ENCODE measurements at regions not wholly inside any gene's neighbourhood (a gene's known extent, or its start where the extent isn't known, plus 50 kb on each side); places are given as distances from the start of the nearest gene placed in this dataset.

DNA sequence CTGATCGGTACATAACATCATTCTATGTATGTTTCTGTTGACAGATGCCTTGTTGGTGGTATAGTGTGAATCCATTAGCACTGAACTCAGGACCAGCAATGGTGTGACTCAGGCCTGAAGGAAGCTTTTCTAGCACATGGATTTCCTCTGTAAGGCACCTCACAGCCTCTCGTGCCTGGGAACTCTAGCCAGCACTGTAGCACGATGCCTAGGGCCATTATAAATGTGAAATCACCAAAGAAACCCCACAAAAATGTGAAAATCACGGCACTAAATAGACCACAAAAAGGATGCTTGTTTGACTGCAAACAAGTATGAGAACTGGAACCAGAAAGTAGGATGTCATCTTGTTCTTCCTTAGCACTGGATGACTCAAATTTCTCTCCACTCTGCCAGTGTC lies 63.7 kb upstream of the NKX2-2 start:
- DNase-seq (ENCODE audit: low read depth in 1 of 2, low spot score in 1 of 2) = no peak

DNA sequence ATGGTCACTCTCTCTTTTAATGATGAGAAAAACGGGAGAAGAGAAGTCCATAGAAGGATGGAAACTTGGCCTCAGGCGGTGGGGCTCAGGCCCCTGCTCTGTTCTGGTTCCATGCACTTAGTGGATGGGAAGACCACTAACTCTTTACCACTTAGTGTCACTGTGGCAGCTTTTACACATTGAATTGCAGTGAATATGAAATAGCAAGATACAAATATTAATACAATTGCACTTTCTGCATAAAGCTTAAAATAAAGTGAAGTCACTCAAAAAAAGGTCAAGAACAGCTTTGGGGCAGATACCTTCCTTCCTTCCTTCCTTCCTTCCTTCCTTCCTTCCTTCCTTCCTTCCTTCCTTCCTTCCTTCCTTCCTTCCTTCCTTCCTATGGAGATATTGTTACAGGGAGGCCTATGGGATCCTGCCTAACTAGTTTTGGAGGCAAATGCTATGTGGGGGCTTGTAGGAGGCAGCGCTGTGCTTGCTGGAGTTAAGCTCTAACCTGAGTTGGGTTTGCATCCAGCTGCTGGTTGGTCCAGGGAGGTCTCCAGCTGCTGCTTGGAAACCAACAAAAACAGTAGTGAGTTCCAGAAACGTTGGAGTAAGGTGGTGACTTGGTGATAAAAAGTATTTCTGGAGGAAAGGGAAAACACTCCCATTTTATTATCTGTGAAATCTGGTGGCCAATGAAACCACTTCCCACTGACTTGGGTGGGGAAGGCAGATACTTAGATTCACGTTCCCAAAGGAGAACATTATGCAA lies 62.3 kb upstream of the NKX2-2 start:
- DNase-seq (ENCODE audit: low read depth in 1 of 2, low spot score in 1 of 2) = no peak

GRCh38 chr20:21575167-21575566 lies 61.3 kb upstream of the NKX2-2 start:
- no peak for DNase-seq (ENCODE audit: low read depth in 1 of 2, low spot score in 1 of 2)

DNA sequence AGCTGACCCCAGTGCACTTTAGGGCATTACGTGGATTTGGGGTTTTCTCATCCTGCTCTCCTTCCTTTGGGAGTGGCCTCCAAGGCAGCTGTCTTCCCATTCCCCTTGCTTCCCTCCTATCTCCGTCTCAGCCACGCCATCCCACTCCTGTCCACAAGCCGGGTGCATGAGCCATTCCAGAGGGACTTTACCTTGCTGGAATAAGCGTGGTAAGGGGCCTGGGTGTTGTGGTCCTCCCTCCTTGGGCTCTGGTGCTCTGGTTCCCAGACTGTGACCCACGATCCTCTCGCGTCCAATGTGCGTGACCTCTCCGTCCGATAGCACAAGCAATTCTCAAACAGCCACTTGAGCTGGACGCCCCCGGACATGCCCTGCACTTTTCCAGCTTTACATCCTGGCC lies 60.6 kb upstream of the NKX2-2 start:
- no peak for DNase-seq (ENCODE audit: low read depth in 1 of 2, low spot score in 1 of 2)

DNA sequence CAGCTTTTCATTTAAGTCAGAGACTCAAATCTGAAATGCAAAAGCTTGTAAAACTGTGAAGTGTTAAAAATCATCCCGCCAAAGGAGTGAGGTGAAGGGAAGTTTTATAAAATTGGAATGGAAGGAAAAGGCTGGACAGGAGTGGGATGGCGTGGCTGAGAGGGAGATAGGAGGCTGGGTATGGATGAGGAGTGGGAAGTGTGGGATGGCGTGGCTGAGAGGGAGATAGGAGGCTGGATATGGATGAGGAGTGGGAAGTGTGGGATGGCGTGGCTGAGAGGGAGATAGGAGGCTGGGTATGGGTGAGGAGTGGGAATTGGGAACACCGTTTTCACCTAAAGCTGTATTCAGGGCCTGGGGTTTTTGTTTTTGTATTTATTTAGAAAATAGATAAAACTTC lies 59.4 kb upstream of the NKX2-2 start:
- DNase-seq (ENCODE audit: low read depth in 1 of 2, low spot score in 1 of 2) = no peak

DNA sequence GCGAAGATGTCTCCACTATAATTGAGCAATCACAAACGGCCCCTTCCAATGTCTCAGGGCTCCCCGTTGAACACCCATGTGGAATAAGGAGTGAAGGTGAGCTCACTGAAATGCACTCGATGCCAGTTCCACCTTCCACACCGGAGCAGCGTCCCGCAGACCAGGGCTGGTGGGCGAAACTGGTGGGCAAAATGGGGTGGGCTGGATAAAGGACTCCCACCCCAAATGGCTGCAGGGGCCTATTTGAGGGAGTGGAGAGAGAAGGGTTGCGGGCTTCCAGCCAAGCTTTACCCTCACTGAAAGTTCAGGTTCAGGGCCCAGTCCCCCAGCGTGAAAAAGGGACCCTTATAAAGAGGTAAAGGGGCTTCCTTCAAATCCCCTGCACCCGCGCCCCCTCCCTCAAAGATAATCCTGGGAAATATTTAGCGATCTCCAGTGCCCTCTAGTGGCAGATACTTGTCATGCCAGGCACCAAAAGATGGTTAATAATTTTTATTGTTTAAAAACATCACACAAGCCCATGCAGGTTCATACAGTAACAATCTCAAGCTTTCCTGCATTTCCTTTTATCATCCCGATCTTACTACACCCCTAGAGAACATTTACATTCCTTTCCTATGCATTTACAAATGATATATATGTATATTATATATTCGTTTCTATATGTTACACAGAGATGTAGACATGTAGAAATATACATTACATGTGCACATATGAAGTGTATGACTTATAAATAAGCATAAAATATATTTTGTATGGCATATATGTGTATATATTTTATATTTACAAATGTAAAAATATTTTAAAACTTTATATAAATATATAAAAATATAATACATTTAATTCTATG lies 58.2 kb upstream of the NKX2-2 start:
- no peak for DNase-seq (ENCODE audit: low read depth in 1 of 2, low spot score in 1 of 2)

- no peak for DNase-seq (ENCODE audit: low read depth in 1 of 2, low spot score in 1 of 2)
These were observed 56.6 kb upstream of the NKX2-2 start for GRCh38 chr20:21570285-21570992.

DNA sequence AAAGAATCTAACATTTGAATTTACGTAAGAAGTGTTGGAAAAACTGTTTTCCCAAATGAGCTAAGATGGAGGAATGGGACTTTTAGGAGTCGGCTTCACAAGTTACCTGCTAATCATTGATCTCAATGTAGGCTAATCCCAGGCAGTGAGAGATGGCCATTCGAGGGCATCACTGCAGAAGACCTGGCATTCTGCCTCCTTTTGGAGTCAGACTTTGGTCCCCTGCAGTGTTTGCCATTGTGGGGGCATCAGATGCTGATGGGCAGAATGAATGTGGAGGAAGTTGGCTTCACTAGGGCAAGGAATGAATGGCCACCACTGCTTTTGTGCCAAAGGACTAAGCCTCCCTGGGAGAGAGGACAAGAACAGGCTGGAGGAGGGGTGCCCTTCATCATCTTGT lies 55.7 kb upstream of the NKX2-2 start:
- no peak for DNase-seq (ENCODE audit: low read depth in 1 of 2, low spot score in 1 of 2)

- DNase-seq (ENCODE audit: low read depth in 1 of 2, low spot score in 1 of 2) = no peak
These were observed 50.4 kb upstream of the NKX2-2 start for GRCh38 chr20:21564127-21564773.

Measured in activated T-helper 1 cell treated with anti-CD3 and anti-CD28 coated beads, Interleukin-2, amount 50 U/mL, for 16 hours (primary cell).